H1 (cell line): ENCODE measurements at regions not wholly inside any gene's neighbourhood (a gene's known extent, or its start where the extent isn't known, plus 50 kb on each side); places are given as distances from the start of the nearest gene placed in this dataset.

ENCODE experiments used
- HDAC6 ChIP-seq: IDR thresholded peaks from one replicate; pipeline ENCODE4 v1.7.1; 2012; ENCODE audit warnings: low read depth, mild to moderate bottlenecking, inconsistent platforms, low read length, moderate library complexity
- KDM1A ChIP-seq: fragments of 200-600, 300-600 bp; sonication (generic); IDR thresholded peaks from 2 replicates; pipeline ENCODE4 v1.7.1; 2016; ENCODE audit warnings: mild to moderate bottlenecking, low read length, borderline replicate concordance
- YY1 ChIP-seq: IDR thresholded peaks from 2 replicates; pipeline ENCODE4 v1.6.1; 2011; ENCODE audit warnings: low read depth, mild to moderate bottlenecking, low read length

GRCh38 chr3:83065851-83066460 lies 1304.5 kb upstream of the GBE1 start (continued):
- TF ChIP-seq KDM1A, result no peak
- TF ChIP-seq YY1, result no peak
- TF ChIP-seq HDAC6, result no peak
